K562 (cell line): ENCODE measurements at regions not wholly inside any gene's neighbourhood (a gene's known extent, or its start where the extent isn't known, plus 50 kb on each side); places are given as distances from the start of the nearest gene placed in this dataset.

Experiments used
- ATAC-seq: fragments of 200-7000 bp; cut with Tn5 transposase; 3 replicates; pipeline ENCODE4 v1.9.1; 2020; ENCODE audit warnings: moderate library complexity
- BruUV-seq: library from RNA; stranded (reverse); fragments of 400-500 nt; replicated peaks from 2 replicates; lab custom pipeline; 2021; lab: Mats Ljungman, UMichigan
- CTCF ChIA-PET: fragments of 300-600 bp; formaldehyde crosslinking; extraction: SDS; loops from one replicate; lab custom pipeline; 2021; ENCODE audit warnings: low intra/inter-chr PET ratio; lab: Yijun Ruan, JAX
- POLR2A ChIA-PET: fragments of 300-600, 350-650 bp; sonication (Branson Sonifier 250); formaldehyde crosslinking; extraction: SDS; loops from one replicate; lab custom pipeline; 2021; ENCODE audit warnings: antibody characterized with exemption, inconsistent platforms; lab: Yijun Ruan, JAX
- DNase-seq, 4 experiments: peaks; one replicate each; pipeline versions ENCODE4 v3.0.0 to v3.0.0-alpha.2; 2011 to 2018; ENCODE audit warnings: low spot score in 3 of 4, mixed read lengths in 3 of 4; ENCODE audit errors: extremely low read depth in 1 of 4
- FAIRE-seq: peaks from 2 replicates; lab custom pipeline; 2011; peaks lifted over from hg19 to GRCh38; lab: Jason Lieb, UNC
- H2AFZ ChIP-seq: 2 replicates; pipeline ENCODE4 v1.6.0; 2011; ENCODE audit warnings: low read depth, low read length, control low read depth, inconsistent platforms
- H3K27ac ChIP-seq: fragments of 200-600 bp; 3 replicates; pipeline ENCODE4 v1.8.0; 2011; ENCODE audit warnings: low read depth, mild to moderate bottlenecking, control low read depth, inconsistent platforms, low read length, moderate library complexity, mixed read lengths; ENCODE audit errors: extremely low read depth
- H3K27me3 ChIP-seq, 2 experiments: fragments of 300-600 bp in 1 of 2; 2 replicates in 1 of 2; 3 replicates in 1 of 2; pipeline versions ENCODE4 v1.6.0 to v1.8.0; 2011; ENCODE audit warnings: inconsistent platforms in 2 of 2, low read length in 2 of 2, mild to moderate bottlenecking in 1 of 2, mixed read lengths in 1 of 2, moderate library complexity in 1 of 2; ENCODE audit not compliant: control insufficient read depth in 2 of 2, insufficient read depth in 2 of 2
- H3K36me3 ChIP-seq: fragments of 300-600 bp; 3 replicates; pipeline ENCODE4 v1.8.0; 2011; ENCODE audit warnings: mild to moderate bottlenecking, low read length, inconsistent platforms; ENCODE audit not compliant: control insufficient read depth, insufficient read depth
- H3K4me1 ChIP-seq, 2 experiments: fragments of 200-600 bp in 1 of 2; replicated peaks in 1 of 2; 2 replicates in 1 of 2; 3 replicates in 1 of 2; pipeline versions ENCODE4 v1.5.1 to v1.8.0; 2011; ENCODE audit warnings: inconsistent platforms in 2 of 2, low read length in 2 of 2, mild to moderate bottlenecking in 1 of 2, mixed read lengths in 1 of 2, moderate library complexity in 1 of 2; ENCODE audit not compliant: control insufficient read depth in 2 of 2, insufficient read depth in 2 of 2
- H3K4me2 ChIP-seq: 2 replicates; pipeline ENCODE4 v1.6.1; 2011; ENCODE audit warnings: low read length, control low read depth, inconsistent platforms, mixed read lengths; ENCODE audit not compliant: insufficient read depth
- H3K4me3 ChIP-seq: fragments of 200-600 bp; sonication (generic), shearing (Covaris generic); 2 replicates; pipeline ENCODE4 v1.5.1; 2016; ENCODE audit warnings: control low read depth, inconsistent platforms
- H3K79me2 ChIP-seq: fragments of 200-600 bp; 3 replicates; pipeline ENCODE4 v1.8.0; 2011; ENCODE audit warnings: low read length, inconsistent platforms; ENCODE audit not compliant: control insufficient read depth, insufficient read depth
- H3K9ac ChIP-seq, 2 experiments: 2 replicates each; pipeline versions ENCODE4 v1.6.0 to v1.6.1; 2011; ENCODE audit warnings: low read depth in 2 of 2, low read length in 2 of 2, control low read depth in 1 of 2, inconsistent platforms in 1 of 2, mild to moderate bottlenecking in 1 of 2, mixed read lengths in 1 of 2; ENCODE audit not compliant: insufficient read depth in 1 of 2
- H3K9me1 ChIP-seq: one replicate; pipeline ENCODE4 v1.6.0; 2011; ENCODE audit warnings: inconsistent platforms, mild to moderate bottlenecking, low read length, moderate library complexity; ENCODE audit not compliant: control insufficient read depth, insufficient read depth
- H3K9me3 ChIP-seq: replicated peaks from 2 replicates; pipeline ENCODE4 v1.5.1; 2011; ENCODE audit warnings: low read depth, low read length, inconsistent platforms; ENCODE audit not compliant: control insufficient read depth, insufficient read depth
- H4K20me1 ChIP-seq: replicated peaks from 2 replicates; pipeline ENCODE4 v1.6.1; 2011; ENCODE audit warnings: low read length, inconsistent platforms, mixed read lengths; ENCODE audit not compliant: control insufficient read depth, insufficient read depth
- ARID2 ChIP-seq: fragments of 450-650 bp; IDR thresholded peaks from 2 replicates; pipeline ENCODE4 v1.6.1; 2017; ENCODE audit warnings: antibody characterized with exemption, mild to moderate bottlenecking
- BCL6 ChIP-seq: fragments of 250-450 bp; sonication (Bioruptor Pico); IDR thresholded peaks from 2 replicates; pipeline ENCODE4 v1.4.0; 2020
- CHAMP1 ChIP-seq: fragments of 450-650 bp; IDR thresholded peaks from 2 replicates; pipeline ENCODE4 v1.6.1; 2016; ENCODE audit warnings: mild to moderate bottlenecking
- E2F5 ChIP-seq: sonication (generic); formaldehyde crosslinking; IDR thresholded peaks from 2 replicates; pipeline ENCODE4 v1.8.0; 2022; ENCODE audit warnings: mild to moderate bottlenecking, missing genetic modification reagents
- GATAD2B ChIP-seq: fragments of 450-650 bp; IDR thresholded peaks from 2 replicates; pipeline ENCODE4 v1.6.1; 2017; ENCODE audit warnings: mild to moderate bottlenecking, borderline replicate concordance
- GTF2F1 ChIP-seq: IDR thresholded peaks from 2 replicates; pipeline ENCODE4 v1.6.1; 2011; ENCODE audit warnings: low read depth, low read length, improper control_type of control experiment
- HMG20A ChIP-seq: fragments of 450-650 bp; formaldehyde crosslinking; conservative IDR thresholded peaks from 2 replicates; pipeline ENCODE4 v1.4.0; 2020; ENCODE audit warnings: mild to moderate bottlenecking, mixed read lengths
- HSF4 ChIP-seq: fragments of 250-450 bp; sonication (Bioruptor Pico); IDR thresholded peaks from 2 replicates; pipeline ENCODE4 v2.1.2; 2022; ENCODE audit warnings: mild to moderate bottlenecking, moderate library complexity, borderline replicate concordance
- L3MBTL2 ChIP-seq: fragments of 450-650 bp; IDR thresholded peaks from 2 replicates; pipeline ENCODE4 v1.6.1; 2016; ENCODE audit warnings: mild to moderate bottlenecking, moderate library complexity
- NFXL1 ChIP-seq: fragments of 450-650 bp; formaldehyde crosslinking; IDR thresholded peaks from 2 replicates; pipeline ENCODE4 v1.4.0; 2021; ENCODE audit warnings: mild to moderate bottlenecking
- SLC30A9 ChIP-seq: fragments of 250-450 bp; sonication (Bioruptor Pico); IDR thresholded peaks from 2 replicates; pipeline ENCODE4 v1.8.0; 2022; ENCODE audit warnings: mild to moderate bottlenecking, moderate library complexity
- SPI1 ChIP-seq: IDR thresholded peaks from 2 replicates; pipeline ENCODE4 v1.6.1; 2011; ENCODE audit warnings: low read depth, low read length, control low read depth, borderline replicate concordance
- TRIM28 ChIP-seq: fragments of 450-650 bp; IDR thresholded peaks from 2 replicates; pipeline ENCODE4 v1.6.1; 2017
- XRCC3 ChIP-seq: fragments of 450-650 bp; IDR thresholded peaks from 2 replicates; pipeline ENCODE4 v1.6.1; 2017; ENCODE audit warnings: mild to moderate bottlenecking, moderate library complexity
- ZNF431 ChIP-seq: sonication (generic); formaldehyde crosslinking; IDR thresholded peaks from 2 replicates; pipeline ENCODE4 v1.8.0; 2022; ENCODE audit warnings: mild to moderate bottlenecking, missing genetic modification reagents
- ZSCAN29 ChIP-seq: fragments of 450-650 bp; IDR thresholded peaks from 2 replicates; pipeline ENCODE4 v1.6.1; 2017
- ZZZ3 ChIP-seq: fragments of 450-650 bp; IDR thresholded peaks from 2 replicates; pipeline ENCODE4 v1.6.1; 2016; ENCODE audit warnings: antibody characterized with exemption, mild to moderate bottlenecking, moderate library complexity
- WGBS: fragments of 100-300 bp; shearing (Covaris generic); methylation state at CpG from one replicate; pipeline ENCODE4 v1.1.6; 2016; ENCODE audit warnings: low coverage, mixed read lengths; ENCODE audit not compliant: insufficient coverage; ENCODE audit errors: missing lambda C conversion rate; 5-methylcytosine and 5-hydroxymethylcytosine counted together
- in situ Hi-C: fragments of 300-500 bp; cut with MboI; formaldehyde crosslinking; loops from 4 replicates; pipeline ENCODE4 v1.15.0; 2018; ENCODE audit warnings: inconsistent platforms, mixed read lengths
- intact Hi-C: fragments of 100-400 bp; cut with micrococcal nuclease; formaldehyde crosslinking; loops from 2 replicates; pipeline ENCODE4 v1.14.2; 2022

GRCh38 chr9:88891040-88891439, 100.2 kb upstream of the S1PR3 start:
- H3K4me3 ChIP-seq, result no peak overlapping the region
- FAIRE-seq (no peak), ATAC-seq (no peak), DNase-seq (no peak)
- ChIA-PET CTCF (no interaction called here), POLR2A (no interaction called here)
- H3K4me2 ChIP-seq, result no peak overlapping the region
- no peaks in the 10 kb centered on the region for H3K9me3 ChIP-seq
- in situ Hi-C loops (no loop called here), intact Hi-C loops (no loop called here)
- H3K9ac ChIP-seq, result no peak overlapping the region
- BruUV-seq, result no TSS peak
- H2AFZ ChIP-seq, result no peak overlapping the region
- no peaks in the 10 kb centered on the region for H3K79me2 ChIP-seq
- H3K27ac ChIP-seq, result no peak overlapping the region
- no peaks in the 10 kb centered on the region; a peak in 1 of 5 replicates for H3K4me1 ChIP-seq
- WGBS, result 10% methylated on average over 1 of the region's 2 CpGs
- H4K20me1 ChIP-seq, result no peaks in the 10 kb centered on the region
- no peak for TF ChIP-seq L3MBTL2
- TF ChIP-seq SPI1, result peak; percentile 35; the same call in 1 of the 2 replicates
- H3K27me3 ChIP-seq, result no peaks in the 10 kb centered on the region
- H3K9me1 ChIP-seq, result no peaks in the 10 kb centered on the region
- H3K36me3 ChIP-seq, result no peaks in the 10 kb centered on the region

GRCh38 chr9:88892724-88893123, 98.5 kb upstream of the S1PR3 start:
- Histone ChIP-seq H3K4me3 (no peak overlapping the region), H3K79me2 (no peaks in the 10 kb centered on the region), H4K20me1 (no peaks in the 10 kb centered on the region), H3K4me2 (no peak overlapping the region), H2AFZ (no peak overlapping the region), H3K36me3 (no peaks in the 10 kb centered on the region), H3K27ac (no peak overlapping the region), H3K4me1 (no peaks in the 10 kb centered on the region; a peak in 1 of 5 replicates), H3K9me1 (no peaks in the 10 kb centered on the region), H3K9ac (no peak overlapping the region), H3K9me3 (no peaks in the 10 kb centered on the region), H3K27me3 (no peaks in the 10 kb centered on the region)
- DNase-seq (no peak), ATAC-seq (no peak), FAIRE-seq (no peak)
- in situ Hi-C loops (no loop called here), intact Hi-C loops (no loop called here)
- 4% methylated on average over 4 of the region's 4 CpGs for WGBS
- ChIA-PET CTCF (no interaction called here), POLR2A (no interaction called here)
- no TSS peak for BruUV-seq
- TF ChIP-seq ZNF431 (CRISPR knock-in tag) (no peak), NFXL1 (CRISPR knock-in tag) (no peak), ZZZ3 (no peak), GTF2F1 (no peak), E2F5 (CRISPR knock-in tag) (no peak), BCL6 (CRISPR knock-in tag) (no peak), SPI1 (no peak), GATAD2B (no peak), HMG20A (CRISPR knock-in tag) (no peak), ZSCAN29 (no peak), TRIM28 (no peak), ARID2 (no peak), XRCC3 (no peak), SLC30A9 (no peak), CHAMP1 (no peak), HSF4 (CRISPR knock-in tag) (no peak)
